SU-DHL-6 (cell line): ENCODE measurements at regions not wholly inside any gene's neighbourhood (a gene's known extent, or its start where the extent isn't known, plus 50 kb on each side); places are given as distances from the start of the nearest gene placed in this dataset.

Experiments
- H2AFZ ChIP-seq: fragments of 200-600 bp; sonication (generic); 2 replicates; pipeline ENCODE4 v1.6.1; 2014; ENCODE audit warnings: low read depth, mild to moderate bottlenecking, moderate library complexity, mixed read lengths, antibody characterized with exemption, low read length; ENCODE audit not compliant: severe bottlenecking
- H3F3A ChIP-seq: fragments of 200-600 bp; shearing (Covaris generic); 2 replicates; pipeline ENCODE4 v1.6.0; 2016; ENCODE audit warnings: antibody characterized with exemption, mild to moderate bottlenecking; ENCODE audit not compliant: insufficient read depth
- H3K27ac ChIP-seq: fragments of 200-600 bp; sonication (generic); 2 replicates; pipeline ENCODE4 v1.5.1; 2016; ENCODE audit warnings: low read depth, mild to moderate bottlenecking, low read length, moderate library complexity, mixed read lengths
- H3K27me3 ChIP-seq: fragments of 200-600 bp; sonication (generic), shearing (Covaris generic); 2 replicates; pipeline ENCODE4 v1.6.0; 2014; ENCODE audit warnings: mild to moderate bottlenecking, low read length
- H3K36me3 ChIP-seq: fragments of 200-600 bp; sonication (generic); 2 replicates; pipeline ENCODE4 v1.6.1; 2014; ENCODE audit warnings: mild to moderate bottlenecking, low read length, mixed read lengths
- H3K4me2 ChIP-seq: fragments of 300-600, 200-600 bp; shearing (Covaris generic), sonication (generic); 2 replicates; pipeline ENCODE4 v1.6.0; 2014; ENCODE audit warnings: low read length, low read depth, mild to moderate bottlenecking; ENCODE audit not compliant: poor library complexity, severe bottlenecking
- H3K4me3 ChIP-seq: fragments of 200-600 bp; sonication (generic); 2 replicates; pipeline ENCODE4 v1.5.1; 2014; ENCODE audit warnings: antibody characterized with exemption, low read length, mild to moderate bottlenecking, mixed read lengths; ENCODE audit not compliant: insufficient read depth, poor library complexity, severe bottlenecking
- H3K79me2 ChIP-seq: fragments of 200-600 bp; sonication (generic); 2 replicates; pipeline ENCODE4 v1.6.1; 2014; ENCODE audit warnings: mild to moderate bottlenecking, low read length, moderate library complexity; ENCODE audit not compliant: insufficient read depth
- H3K9ac ChIP-seq: fragments of 200-600 bp; sonication (generic); 2 replicates; pipeline ENCODE4 v1.7.0; 2014; ENCODE audit warnings: mild to moderate bottlenecking, low read length
- H3K9me2 ChIP-seq: fragments of 200-600 bp; sonication (generic); replicated peaks from 2 replicates; pipeline ENCODE4 v1.6.1; 2014; ENCODE audit warnings: low read length; ENCODE audit not compliant: insufficient read depth
- H3K9me3 ChIP-seq: fragments of 200-600 bp; sonication (generic); 2 replicates; pipeline ENCODE4 v1.6.1; 2014; ENCODE audit warnings: low read length, mixed read lengths; ENCODE audit not compliant: insufficient read depth
- H4K20me1 ChIP-seq: fragments of 200-600 bp; sonication (generic); 2 replicates; pipeline ENCODE4 v1.6.1; 2014; ENCODE audit warnings: low read depth, mild to moderate bottlenecking, antibody characterized with exemption, low read length, moderate library complexity, mixed read lengths
- EZH2phosphoT487 ChIP-seq: fragments of 200-600 bp; sonication (generic), shearing (Covaris generic); conservative IDR thresholded peaks from 2 replicates; pipeline ENCODE4 v1.6.1; 2018; ENCODE audit warnings: mild to moderate bottlenecking, antibody characterized with exemption, low read length, moderate library complexity, mixed read lengths
- TF ChIP-seq, protein P1 (sequence below): fragments of 200-600 bp; sonication (generic); IDR thresholded peaks from one replicate; pipeline ENCODE4 v1.5.1; 2017; ENCODE audit warnings: antibody characterized with exemption, mild to moderate bottlenecking, low read length, moderate library complexity; ENCODE audit not compliant: insufficient read depth, poor library complexity, severe bottlenecking

DNA sequence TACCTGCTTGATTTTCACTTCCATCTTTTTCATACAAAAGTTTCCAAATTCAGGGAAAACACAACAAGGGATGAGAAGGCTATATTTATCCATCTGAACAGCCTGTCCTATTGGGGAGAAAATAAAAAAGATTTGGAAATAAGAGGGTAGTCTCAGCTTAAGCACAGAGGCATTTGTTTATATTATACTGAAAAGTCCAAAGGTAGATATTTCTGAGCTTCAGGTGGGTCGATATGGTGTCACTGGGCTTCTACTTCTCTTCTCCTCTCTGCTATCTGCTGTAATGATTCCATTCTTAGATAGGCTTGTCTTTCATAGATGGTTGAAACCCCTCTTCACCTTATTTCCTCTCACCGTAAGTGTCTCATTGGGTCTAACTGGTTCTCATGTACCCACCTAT, 337.0 kb downstream of the INSC start:
- no peaks in the 10 kb centered on the region for H3K79me2 ChIP-seq
- no peak overlapping the region for H3K4me3 ChIP-seq
- no peaks in the 10 kb centered on the region for H4K20me1 ChIP-seq
- no peaks in the 10 kb centered on the region for H3F3A ChIP-seq
- H3K9me2 ChIP-seq, result no peaks in the 10 kb centered on the region
- H3K4me2 ChIP-seq, result no peak overlapping the region
- H3K27ac ChIP-seq, result no peak overlapping the region
- no peaks in the 10 kb centered on the region; the same call in 1 of the 2 replicates for H3K36me3 ChIP-seq
- H3K9me3 ChIP-seq, result no peaks in the 10 kb centered on the region
- H3K27me3 ChIP-seq, result no peaks in the 10 kb centered on the region
- H2AFZ ChIP-seq, result no peak overlapping the region
- TF ChIP-seq, protein P1, sequence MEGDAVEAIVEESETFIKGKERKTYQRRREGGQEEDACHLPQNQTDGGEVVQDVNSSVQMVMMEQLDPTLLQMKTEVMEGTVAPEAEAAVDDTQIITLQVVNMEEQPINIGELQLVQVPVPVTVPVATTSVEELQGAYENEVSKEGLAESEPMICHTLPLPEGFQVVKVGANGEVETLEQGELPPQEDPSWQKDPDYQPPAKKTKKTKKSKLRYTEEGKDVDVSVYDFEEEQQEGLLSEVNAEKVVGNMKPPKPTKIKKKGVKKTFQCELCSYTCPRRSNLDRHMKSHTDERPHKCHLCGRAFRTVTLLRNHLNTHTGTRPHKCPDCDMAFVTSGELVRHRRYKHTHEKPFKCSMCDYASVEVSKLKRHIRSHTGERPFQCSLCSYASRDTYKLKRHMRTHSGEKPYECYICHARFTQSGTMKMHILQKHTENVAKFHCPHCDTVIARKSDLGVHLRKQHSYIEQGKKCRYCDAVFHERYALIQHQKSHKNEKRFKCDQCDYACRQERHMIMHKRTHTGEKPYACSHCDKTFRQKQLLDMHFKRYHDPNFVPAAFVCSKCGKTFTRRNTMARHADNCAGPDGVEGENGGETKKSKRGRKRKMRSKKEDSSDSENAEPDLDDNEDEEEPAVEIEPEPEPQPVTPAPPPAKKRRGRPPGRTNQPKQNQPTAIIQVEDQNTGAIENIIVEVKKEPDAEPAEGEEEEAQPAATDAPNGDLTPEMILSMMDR, result no peak
- no peak for TF ChIP-seq EZH2phosphoT487
- H3K9ac ChIP-seq, result no peak overlapping the region

DNA sequence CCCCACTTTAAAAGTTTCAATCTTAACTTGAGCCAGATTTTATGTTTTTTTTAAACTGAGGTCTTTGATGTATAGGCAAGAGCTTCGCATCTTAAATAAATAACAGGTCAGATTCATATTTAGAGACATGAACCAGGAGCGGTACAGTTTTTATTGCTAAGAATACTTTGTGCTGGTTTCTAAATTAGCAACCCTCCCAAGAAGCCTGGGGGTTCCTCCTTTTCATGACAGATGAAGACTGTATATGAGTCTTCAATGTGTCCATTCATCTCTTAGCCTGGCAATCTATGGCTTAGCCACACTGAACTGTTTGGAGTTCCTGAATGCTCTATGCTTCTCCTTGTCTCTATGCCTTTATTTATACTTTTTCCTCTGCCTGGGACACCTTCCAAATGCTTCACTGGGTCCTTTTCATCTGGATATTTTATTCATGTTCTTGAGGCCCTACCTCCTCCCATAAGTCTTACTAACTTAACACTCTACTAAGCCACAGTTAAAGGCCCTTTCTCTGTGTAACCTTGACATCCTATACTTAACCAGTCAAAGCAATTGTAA, 338.6 kb downstream of the INSC start:
- Histone ChIP-seq H3K27me3 (no peaks in the 10 kb centered on the region), H3F3A (no peaks in the 10 kb centered on the region), H3K79me2 (no peaks in the 10 kb centered on the region), H3K9ac (no peak overlapping the region), H3K4me3 (no peak overlapping the region), H3K9me2 (no peaks in the 10 kb centered on the region), H2AFZ (no peak overlapping the region), H3K4me2 (no peak overlapping the region), H3K9me3 (no peaks in the 10 kb centered on the region), H3K36me3 (no peaks in the 10 kb centered on the region; the same call in 1 of the 2 replicates), H4K20me1 (no peaks in the 10 kb centered on the region), H3K27ac (no peak overlapping the region)
- TF ChIP-seq EZH2phosphoT487, result no peak
- TF ChIP-seq, protein P1, result no peak

DNA sequence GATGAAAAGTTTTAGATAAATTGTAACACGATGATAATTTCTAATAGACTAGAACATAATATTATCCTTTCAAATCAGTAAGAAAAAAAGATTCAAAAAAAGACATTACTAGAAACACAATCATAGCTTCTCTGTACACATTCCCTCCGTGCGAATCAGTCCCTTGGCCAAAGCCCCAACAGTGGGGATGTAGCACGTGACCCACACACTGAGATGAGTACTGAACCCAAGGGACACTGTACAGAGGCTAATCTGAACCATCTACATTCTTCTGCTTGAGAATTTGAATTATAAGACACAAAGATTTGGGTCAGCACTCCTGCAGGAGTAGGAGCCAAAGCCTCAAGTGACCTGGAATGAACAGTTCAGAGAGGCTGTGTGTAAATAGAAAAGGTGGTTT, 353.7 kb downstream of the INSC start:
- no peak overlapping the region for H3K4me3 ChIP-seq
- no peak overlapping the region for H3K9ac ChIP-seq
- H3K36me3 ChIP-seq, result no peaks in the 10 kb centered on the region
- no peak overlapping the region for H3K4me2 ChIP-seq
- H2AFZ ChIP-seq, result no peak overlapping the region
- no peaks in the 10 kb centered on the region for H4K20me1 ChIP-seq
- H3K27me3 ChIP-seq, result no peaks in the 10 kb centered on the region; the same call in 1 of the 2 replicates
- H3K27ac ChIP-seq, result no peak overlapping the region
- H3K9me3 ChIP-seq, result no peaks in the 10 kb centered on the region
- no peaks in the 10 kb centered on the region for H3K9me2 ChIP-seq
- H3K79me2 ChIP-seq, result no peaks in the 10 kb centered on the region
- no peak for TF ChIP-seq EZH2phosphoT487
- TF ChIP-seq, protein P1, result no peak
- no peaks in the 10 kb centered on the region for H3F3A ChIP-seq
